DMS153 treated with DMSO at 0.1 percent for 48 hours (cell line): ENCODE measurements at regions not wholly inside any gene's neighbourhood (a gene's known extent, or its start where the extent isn't known, plus 50 kb on each side); places are given as distances from the start of the nearest gene placed in this dataset.

Experiments used
- DNase-seq: peaks from one replicate; lab custom pipeline; 2025; ENCODE audit not compliant: unreplicated experiment; lab: John Stamatoyannopoulos, UW

- no peak for DNase-seq
Measured at GRCh38 chr11:80826808-80827207, 1386.0 kb upstream of the TENM4 start.

GRCh38 chr11:80822308-80822707 lies 1381.5 kb upstream of the TENM4 start:
- DNase-seq = no peak

GRCh38 chr11:80819271-80819670 lies 1378.4 kb upstream of the TENM4 start:
- DNase-seq = no peak

- DNase-seq = no peak
Measured at GRCh38 chr11:80816966-80817365, 1376.1 kb upstream of the TENM4 start.

- no peak for DNase-seq
Measured at GRCh38 chr11:80816454-80816847, 1375.6 kb upstream of the TENM4 start.

- no peak for DNase-seq
Measured at GRCh38 chr11:80815752-80816453, 1375.1 kb upstream of the TENM4 start.

- no peak for DNase-seq
Measured at GRCh38 chr11:80814813-80815212, 1374.0 kb upstream of the TENM4 start.

- no peak for DNase-seq
Measured at GRCh38 chr11:80810695-80811094, 1369.9 kb upstream of the TENM4 start.

GRCh38 chr11:80798174-80798573 lies 1357.3 kb upstream of the TENM4 start:
- no peak for DNase-seq

- DNase-seq = no peak
Measured at GRCh38 chr11:80783561-80783960, 1342.7 kb upstream of the TENM4 start.

GRCh38 chr11:80782135-80782885 lies 1341.5 kb upstream of the TENM4 start:
- no peak for DNase-seq

- DNase-seq = no peak
Measured at GRCh38 chr11:80779905-80780605, 1339.2 kb upstream of the TENM4 start.

GRCh38 chr11:80778941-80779340 lies 1338.1 kb upstream of the TENM4 start:
- no peak for DNase-seq

GRCh38 chr11:80778432-80778831 lies 1337.6 kb upstream of the TENM4 start:
- DNase-seq = no peak

- no peak for DNase-seq
Measured at GRCh38 chr11:80773919-80774318, 1333.1 kb upstream of the TENM4 start.

GRCh38 chr11:80771017-80771416 lies 1330.2 kb upstream of the TENM4 start:
- no peak for DNase-seq

GRCh38 chr11:80758787-80759186 lies 1318.0 kb upstream of the TENM4 start:
- no peak for DNase-seq

- DNase-seq = no peak
Measured at GRCh38 chr11:80748207-80748925, 1307.5 kb upstream of the TENM4 start.

GRCh38 chr11:80746300-80746699 lies 1305.5 kb upstream of the TENM4 start:
- no peak for DNase-seq

GRCh38 chr11:80745416-80745815 lies 1304.6 kb upstream of the TENM4 start:
- DNase-seq = no peak

GRCh38 chr11:80733790-80734189 lies 1293.0 kb upstream of the TENM4 start:
- no peak for DNase-seq
